Right cardiac atrium (tissue), 5 donors: ENCODE measurements at regions not wholly inside any gene's neighbourhood (a gene's known extent, or its start where the extent isn't known, plus 50 kb on each side); places are given as distances from the start of the nearest gene placed in this dataset.

ENCODE experiments used
- ATAC-seq, 2 donors: fragments of 200-7000 bp; cut with Tn5 transposase; one replicate each; pipeline versions ENCODE4 v1.8.0 to v1.9.1; 2020; ENCODE audit warnings: moderate library complexity in 2 of 2, mild to moderate bottlenecking in 1 of 2
- DNase-seq, 3 donors: peaks; one replicate each; pipeline ENCODE4 v3.0.0-alpha.2; 2020
- H3K27ac ChIP-seq: one replicate; pipeline ENCODE4 v1.5.1; 2013; ENCODE audit warnings: mild to moderate bottlenecking, low read length, control low read depth, moderate library complexity
- H3K27me3 ChIP-seq: one replicate; pipeline ENCODE4 v1.6.1; 2013; ENCODE audit not compliant: control insufficient read depth, insufficient read depth
- H3K4me1 ChIP-seq: one replicate; pipeline ENCODE4 v1.6.1; 2013; ENCODE audit warnings: low read length; ENCODE audit not compliant: control insufficient read depth, insufficient read depth
- H3K4me3 ChIP-seq: one replicate; pipeline ENCODE4 v1.5.1; 2013; ENCODE audit warnings: low read length, control low read depth
- H3K9me3 ChIP-seq: one replicate; pipeline ENCODE4 v1.6.1; 2013; ENCODE audit warnings: low read length; ENCODE audit not compliant: control insufficient read depth
- WGBS: extraction: QIAGEN DNeasy Blood & Tissue Kit; methylation state at CpG from one replicate; pipeline ENCODE4 v1.1.7; 2013; 5-methylcytosine and 5-hydroxymethylcytosine counted together
- intact Hi-C, 4 donors: fragments of 100-400 bp; cut with DNase I; formaldehyde crosslinking; loops; one replicate each; pipeline versions ENCODE4 v1.11.0 to v1.14.0; 2022 to 2023
- donor health status: healthy with polysubstance abuse.
- donor health status: DM: no; HTN: yes; CAD: no.
- donor health status: DM: no; HTN: no; CAD: no.
- donor health status: DM: no; HTN: yes; CAD: no; lungs with severe emphysema.
- donor health status: DM: yes; HTN: yes; CAD: no.

DNA sequence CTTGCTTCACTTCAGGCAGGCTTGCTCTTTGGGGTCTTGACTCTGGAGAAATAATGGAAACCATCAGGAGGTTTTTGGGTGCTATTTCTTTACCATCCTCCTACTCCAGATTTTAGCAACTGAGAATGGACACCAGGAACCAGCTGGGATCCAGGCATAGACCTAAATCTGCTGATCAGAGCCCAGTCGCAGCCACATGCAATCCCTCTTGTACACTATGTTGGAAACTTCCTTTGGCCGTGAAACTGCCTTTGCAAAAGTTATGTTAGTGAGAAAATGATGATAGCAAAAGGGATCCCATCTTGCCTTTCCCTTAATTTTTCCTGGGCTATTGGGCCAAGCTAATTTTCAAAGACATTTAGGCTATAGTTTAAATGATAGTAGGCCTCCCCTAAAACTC, 158.8 kb upstream of the ARL4C start:
- Histone ChIP-seq H3K4me1 (no peaks in the 10 kb centered on the region), H3K27me3 (no peaks in the 10 kb centered on the region), H3K4me3 (no peak overlapping the region), H3K27ac (no peak overlapping the region), H3K9me3 (no peaks in the 10 kb centered on the region)
- ATAC-seq (no peak), DNase-seq (no peak)
- intact Hi-C loops: no loop called here
- 76% methylated on average over 2 of the region's 2 CpGs for WGBS

DNA sequence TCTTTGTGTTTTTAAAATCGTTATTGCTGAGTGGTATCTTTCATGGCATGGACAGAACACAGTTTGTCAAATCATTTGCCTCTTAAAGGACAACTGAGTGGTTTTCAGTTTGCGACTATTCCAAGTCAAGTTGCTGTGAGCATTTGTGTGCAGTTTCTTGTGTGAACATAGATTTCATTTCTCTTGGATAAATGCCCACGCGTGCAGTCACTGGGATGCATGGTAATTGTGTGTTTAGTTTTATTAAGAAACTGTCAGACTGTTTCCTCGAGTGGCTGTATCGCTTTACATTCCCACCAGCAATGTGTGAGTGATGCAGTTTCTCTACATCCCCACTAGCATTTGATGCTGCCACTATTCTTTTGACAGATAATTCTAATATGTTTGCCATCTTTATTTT, 154.0 kb upstream of the ARL4C start:
- H3K4me1 ChIP-seq: no peaks in the 10 kb centered on the region
- no peak overlapping the region for H3K4me3 ChIP-seq
- no peak overlapping the region for H3K27ac ChIP-seq
- no peak for DNase-seq
- ATAC-seq: no peak
- whole genome bisulfite sequencing: 68% methylated on average over 6 of the region's 6 CpGs
- no peaks in the 10 kb centered on the region for H3K27me3 ChIP-seq
- no peaks in the 10 kb centered on the region for H3K9me3 ChIP-seq
- intact Hi-C loops: no loop called here

DNA sequence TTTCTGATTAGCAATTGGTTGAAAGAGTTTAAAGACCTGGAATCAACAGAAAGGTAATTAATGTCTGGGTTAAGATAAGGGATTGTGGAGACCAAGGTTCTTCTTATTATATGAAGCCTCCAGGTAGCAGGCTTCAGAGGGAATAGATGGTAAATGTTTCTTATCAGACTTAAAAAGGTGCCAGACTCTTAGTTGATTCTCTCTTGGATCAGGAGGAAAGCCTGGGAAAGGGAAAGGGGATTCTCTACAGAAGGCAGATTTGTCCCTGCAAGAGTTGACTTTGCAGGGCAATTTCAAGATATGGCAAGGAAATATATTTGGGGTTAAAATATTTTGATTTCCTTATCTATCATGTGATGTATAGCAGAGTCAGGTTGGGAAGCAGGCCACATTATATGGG, 153.1 kb upstream of the ARL4C start:
- H3K9me3 ChIP-seq: no peaks in the 10 kb centered on the region
- H3K27me3 ChIP-seq: no peaks in the 10 kb centered on the region
- no peaks in the 10 kb centered on the region for H3K4me1 ChIP-seq
- no peak overlapping the region for H3K27ac ChIP-seq
- intact Hi-C loops: no loop called here
- DNase-seq (no peak), ATAC-seq (no peak)
- no peak overlapping the region for H3K4me3 ChIP-seq

DNA sequence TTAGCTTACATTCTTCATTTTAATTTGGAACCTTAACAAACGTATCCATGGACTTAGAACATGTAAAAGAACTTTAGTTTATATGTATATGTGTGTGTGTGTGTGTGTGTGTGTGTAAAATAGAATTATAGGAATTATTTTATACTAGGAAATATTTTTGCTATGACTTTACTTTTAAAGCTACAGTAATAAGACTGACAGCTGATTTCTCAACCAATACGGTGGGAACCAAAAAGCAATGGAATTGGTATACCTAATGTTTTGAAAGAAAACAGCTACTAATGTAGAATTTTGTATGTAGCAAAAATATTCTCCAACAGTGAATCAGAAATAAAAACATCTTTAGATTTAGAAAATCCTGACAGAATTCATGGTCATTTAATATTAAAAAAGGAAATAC, 146.5 kb upstream of the ARL4C start:
- intact Hi-C loops: no loop called here
- WGBS: 65% methylated on average over 2 of the region's 2 CpGs
- DNase-seq (no peak), ATAC-seq (no peak)
- Histone ChIP-seq H3K4me3 (no peak overlapping the region), H3K27me3 (no peaks in the 10 kb centered on the region), H3K4me1 (no peaks in the 10 kb centered on the region), H3K9me3 (no peaks in the 10 kb centered on the region), H3K27ac (no peak overlapping the region)

DNA sequence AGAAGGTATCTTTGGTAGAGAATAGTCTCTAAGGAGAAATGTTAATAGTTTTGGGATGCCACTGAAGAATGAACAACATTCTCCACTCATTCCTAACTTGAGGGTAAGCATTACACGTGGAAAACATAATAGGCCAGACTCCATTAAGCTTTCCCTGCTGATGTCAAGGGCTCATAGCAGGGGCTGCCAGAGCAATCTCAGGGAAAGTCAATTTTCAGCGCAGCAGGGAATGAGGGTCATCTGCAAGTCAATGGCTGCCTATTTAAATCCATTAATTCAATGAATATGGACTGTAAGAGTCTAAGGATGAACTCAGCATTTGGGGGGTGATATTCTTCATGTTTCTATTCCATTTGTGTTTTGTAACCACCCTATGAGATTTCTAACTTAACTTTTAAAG, 144.2 kb upstream of the ARL4C start:
- no peaks in the 10 kb centered on the region for H3K27me3 ChIP-seq
- H3K4me3 ChIP-seq: no peak overlapping the region
- no peak overlapping the region for H3K27ac ChIP-seq
- intact Hi-C loops: no loop called here
- WGBS: 56% methylated on average over 2 of the region's 2 CpGs
- no peaks in the 10 kb centered on the region for H3K9me3 ChIP-seq
- H3K4me1 ChIP-seq: no peaks in the 10 kb centered on the region
- no peak for DNase-seq
- ATAC-seq: no peak

DNA sequence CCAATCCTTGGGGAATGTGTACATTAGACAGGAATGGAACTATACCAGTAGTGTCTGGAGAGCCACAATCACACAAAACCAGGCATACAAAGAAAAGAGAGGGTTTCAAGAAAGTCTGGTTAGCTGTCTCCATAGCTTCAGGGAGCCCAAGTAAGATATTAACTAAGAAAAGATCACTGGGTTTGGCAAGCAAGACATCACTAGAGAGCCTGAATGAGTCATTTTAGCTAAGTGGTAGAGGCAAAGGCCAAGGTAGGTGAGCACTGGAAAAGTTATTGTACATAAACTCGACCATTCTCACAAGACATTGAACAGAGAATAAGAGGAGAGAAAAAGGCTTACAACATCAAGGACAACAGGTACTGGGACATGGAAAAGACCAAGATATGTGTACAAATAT, 143.8 kb upstream of the ARL4C start:
- no peak for DNase-seq
- intact Hi-C loops: no loop called here
- Histone ChIP-seq H3K4me3 (no peak overlapping the region), H3K27ac (no peak overlapping the region), H3K4me1 (no peaks in the 10 kb centered on the region), H3K9me3 (no peaks in the 10 kb centered on the region), H3K27me3 (no peaks in the 10 kb centered on the region)
- 90% methylated on average over 1 of the region's 1 CpG for WGBS
- ATAC-seq: no peak

DNA sequence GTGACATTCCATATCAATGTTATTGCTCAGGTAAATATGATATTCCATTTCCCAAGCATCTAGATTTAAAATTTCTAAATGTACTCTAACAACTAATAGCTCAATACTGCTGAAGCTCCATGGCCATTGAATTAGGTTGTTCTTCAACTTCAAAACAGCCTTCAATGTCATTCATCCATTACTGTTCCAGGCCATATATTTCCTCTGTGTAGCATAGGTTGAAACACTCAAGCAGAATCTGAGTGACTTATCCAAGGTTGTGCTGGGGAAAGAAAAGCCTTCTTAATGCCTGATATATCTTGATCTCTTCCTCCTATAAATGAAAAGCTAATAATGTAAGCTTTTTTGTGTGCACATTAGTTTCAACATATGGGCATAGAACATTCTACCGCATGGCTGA, 142.1 kb upstream of the ARL4C start:
- Histone ChIP-seq H3K27ac (no peak overlapping the region), H3K27me3 (no peaks in the 10 kb centered on the region), H3K9me3 (no peaks in the 10 kb centered on the region), H3K4me1 (no peaks in the 10 kb centered on the region), H3K4me3 (no peak overlapping the region)
- no peak for DNase-seq
- 97% methylated on average over 1 of the region's 1 CpG for WGBS
- intact Hi-C loops: no loop called here
- ATAC-seq: no peak

DNA sequence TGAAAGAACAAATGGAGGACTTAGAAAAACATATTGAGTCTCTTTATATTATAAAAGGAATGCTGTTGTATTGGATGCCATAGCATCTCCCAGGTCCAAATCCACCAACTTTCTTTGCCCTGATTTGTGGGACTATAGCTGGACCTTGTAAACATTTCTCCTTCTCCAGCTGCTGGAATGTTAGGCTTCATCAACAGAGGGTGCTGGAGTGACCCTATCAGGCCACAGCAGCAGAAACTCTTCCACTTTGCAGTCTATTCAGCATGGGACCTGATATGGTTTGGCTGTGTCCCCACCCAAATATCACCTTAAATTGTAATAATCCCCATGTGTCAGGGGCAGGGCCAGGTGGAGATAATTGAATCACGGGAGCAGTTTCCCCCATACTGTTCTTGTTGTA, 138.4 kb upstream of the ARL4C start:
- no peak overlapping the region for H3K27ac ChIP-seq
- no peaks in the 10 kb centered on the region for H3K4me1 ChIP-seq
- no peaks in the 10 kb centered on the region for H3K9me3 ChIP-seq
- H3K4me3 ChIP-seq: no peak overlapping the region
- H3K27me3 ChIP-seq: no peaks in the 10 kb centered on the region
- no peak for ATAC-seq
- 80% methylated on average over 1 of the region's 1 CpG for WGBS
- intact Hi-C loops: no loop called here
- DNase-seq: no peak

DNA sequence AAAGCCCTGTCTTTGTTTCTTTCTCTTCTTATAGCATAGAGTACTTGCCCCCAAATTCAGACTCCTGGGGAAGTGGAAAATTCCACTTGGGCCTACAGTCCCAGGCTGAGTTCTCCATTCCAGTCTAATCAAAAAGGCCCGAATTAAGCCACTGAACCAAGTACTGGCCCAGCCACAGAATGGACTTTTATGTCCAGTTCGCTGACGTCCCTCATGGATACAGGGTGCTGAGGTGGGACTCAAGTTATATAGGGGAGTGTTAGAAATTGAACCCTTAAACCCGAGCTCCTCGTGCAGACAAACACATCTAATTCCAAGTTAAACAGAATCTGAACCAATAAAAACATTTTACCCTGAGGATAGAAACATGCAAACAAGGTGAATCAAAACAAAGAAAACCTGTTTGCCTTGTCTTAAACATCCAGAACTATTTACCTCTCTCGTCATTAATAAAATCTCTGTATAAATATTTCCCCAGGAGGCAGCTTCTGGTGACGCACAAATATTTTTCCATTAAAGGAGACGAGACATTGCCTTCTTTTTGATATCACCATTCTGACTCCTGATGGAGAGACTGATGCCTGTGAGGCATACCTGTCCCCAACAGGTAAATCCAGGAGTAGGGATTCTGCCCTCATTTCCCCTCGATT, 136.8 kb upstream of the ARL4C start:
- H3K4me3 ChIP-seq: no peak overlapping the region
- no peak overlapping the region for H3K27ac ChIP-seq

DNA sequence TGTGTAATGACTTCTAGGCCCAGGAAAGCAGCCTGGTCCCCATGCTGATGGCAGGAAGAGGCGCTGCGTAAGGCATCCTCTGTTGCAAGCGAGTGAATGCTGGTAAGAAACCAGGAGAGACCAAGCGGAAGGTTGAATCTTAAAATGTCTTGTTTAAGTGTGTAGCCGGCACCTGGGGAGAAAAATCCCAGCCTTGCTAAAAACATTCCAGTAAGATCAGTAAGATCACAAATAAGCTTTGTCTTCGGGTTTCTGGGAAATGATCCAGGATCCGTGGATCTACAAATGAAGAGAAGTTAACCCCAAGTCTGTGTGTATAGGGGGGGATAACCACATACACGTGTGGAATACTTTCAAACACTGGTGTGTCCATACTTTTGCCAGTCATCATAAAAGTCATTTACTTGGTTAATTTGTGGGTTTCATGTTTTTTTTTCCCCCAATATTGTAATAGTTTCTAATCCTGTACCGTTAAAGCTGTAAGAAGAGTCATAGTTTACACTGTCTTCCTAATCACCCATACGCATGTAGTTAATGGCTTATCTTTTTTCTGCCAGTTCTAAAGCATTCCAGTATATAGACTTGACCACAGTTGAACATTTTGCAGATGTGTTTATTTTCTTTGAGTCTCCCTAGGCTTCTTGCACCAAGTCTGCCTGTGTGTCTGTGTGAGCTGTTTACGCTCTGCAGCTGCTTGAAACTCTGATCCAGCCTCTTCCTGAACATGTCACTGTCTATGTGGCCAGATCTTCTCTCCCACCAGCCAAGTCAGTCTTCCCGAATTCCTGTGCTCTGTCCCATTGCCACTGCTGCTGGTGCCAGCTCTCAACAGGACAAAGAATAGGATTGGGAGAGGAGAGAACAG, 135.9 kb upstream of the ARL4C start:
- H3K27ac ChIP-seq: no peak overlapping the region
- 65% methylated on average over 12 of the region's 12 CpGs for WGBS
- no peaks in the 10 kb centered on the region for H3K27me3 ChIP-seq
- H3K4me1 ChIP-seq: no peaks in the 10 kb centered on the region
- no peaks in the 10 kb centered on the region for H3K9me3 ChIP-seq
- H3K4me3 ChIP-seq: no peak overlapping the region
- DNase-seq (no peak), ATAC-seq (no peak)
- intact Hi-C loops: no loop called here

More for the DNA sequence above, 136.8 kb upstream of the ARL4C start:
- intact Hi-C loops: no loop called here
- Histone ChIP-seq H3K9me3 (no peaks in the 10 kb centered on the region), H3K4me1 (no peaks in the 10 kb centered on the region), H3K27me3 (no peaks in the 10 kb centered on the region)
- ATAC-seq: no peak
- DNase-seq: no peak
- 87% methylated on average over 9 of the region's 9 CpGs for whole genome bisulfite sequencing

DNA sequence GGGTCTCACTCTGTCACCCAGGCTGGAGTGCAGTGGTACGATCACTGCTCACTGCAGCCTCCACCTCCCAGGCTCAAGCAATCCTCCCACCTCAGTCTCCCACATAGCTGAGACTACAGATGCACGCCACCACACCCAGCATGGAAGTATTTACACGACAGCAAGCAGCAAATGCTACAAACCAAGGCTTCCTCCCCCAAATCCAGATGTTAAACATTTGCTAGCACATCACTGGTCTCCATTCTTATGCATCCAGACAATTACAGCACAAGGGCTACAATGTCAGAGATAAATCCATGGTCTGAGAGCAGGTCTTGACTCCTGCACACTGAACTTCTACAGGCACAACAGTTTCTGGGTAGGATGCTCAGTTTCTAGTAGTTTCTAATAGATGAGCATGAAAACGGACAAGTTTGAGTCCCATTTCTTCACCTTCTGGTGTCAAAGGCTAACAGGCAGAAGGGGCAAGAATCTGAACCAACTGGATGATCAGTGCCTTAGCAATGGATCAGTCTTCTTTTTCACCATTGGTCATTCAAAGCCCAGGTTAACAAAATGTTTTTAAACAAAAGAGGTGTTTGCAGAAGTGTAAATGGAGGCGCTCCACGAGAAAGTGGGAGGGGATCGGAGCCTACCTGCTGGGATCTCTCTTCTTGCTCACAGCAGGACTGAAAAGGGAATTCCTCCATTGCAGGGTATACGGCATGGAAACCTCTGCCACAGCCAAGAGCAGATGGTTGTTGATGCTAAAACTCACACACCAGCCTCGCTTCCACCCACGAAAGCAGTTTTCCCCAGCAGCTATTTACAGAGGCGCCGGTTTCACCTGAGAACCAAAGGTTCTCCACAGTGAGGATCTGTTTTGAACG, 135.0 kb upstream of the ARL4C start:
- Histone ChIP-seq H3K27me3 (no peaks in the 10 kb centered on the region), H3K27ac (no peak overlapping the region), H3K4me3 (no peak overlapping the region), H3K9me3 (no peaks in the 10 kb centered on the region), H3K4me1 (no peaks in the 10 kb centered on the region)
- ATAC-seq: no peak
- DNase-seq: no peak
- WGBS: 73% methylated on average over 13 of the region's 13 CpGs
- intact Hi-C loops: no loop called here
